ENCODE measurements at regions not wholly inside any gene's neighbourhood (a gene's known extent, or its start where the extent isn't known, plus 50 kb on each side); places are given as distances from the start of the nearest gene placed in this dataset.

DNA sequence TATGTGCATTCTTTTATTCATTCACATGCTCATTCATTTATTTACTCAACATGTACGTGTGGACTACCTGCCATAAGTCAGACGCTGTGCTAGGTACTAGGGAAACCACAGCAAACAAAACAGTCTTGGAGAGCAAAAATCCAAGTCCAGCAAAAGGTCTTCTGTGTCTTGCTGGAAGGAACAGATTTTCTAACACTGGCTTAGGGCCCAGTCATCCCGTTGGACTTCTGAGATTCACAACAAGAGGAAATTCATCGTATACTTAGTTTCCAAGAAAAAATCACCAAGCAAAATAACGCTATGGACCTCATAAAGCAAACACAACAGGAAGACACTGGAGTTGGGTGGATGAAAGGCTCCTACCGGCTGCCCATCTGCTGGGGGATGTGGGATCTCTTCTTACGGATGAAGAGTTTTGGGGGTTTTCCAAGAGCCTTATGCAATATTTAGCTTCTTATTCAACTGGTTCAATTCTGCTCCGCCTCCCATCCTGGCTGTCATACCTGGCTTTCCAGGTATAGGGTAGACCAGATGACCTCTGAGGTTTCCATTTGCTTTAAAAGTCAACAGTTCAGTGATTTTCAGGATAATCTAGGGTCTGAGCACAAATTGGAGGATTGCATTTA lies 262.7 kb downstream of the HAUS1 start:
- no peak for DNase-seq (ENCODE audit: low read depth)
- Histone ChIP-seq H4K20me1 (ENCODE audit: insufficient read depth, low read length) (no peaks in the 10 kb centered on the region), H2AFZ (ENCODE audit: low read depth, low read length) (no peak overlapping the region), H3K4me3 (ENCODE audit: insufficient read depth, low read depth, low read length) (no peak overlapping the region), H3K36me3 (ENCODE audit: insufficient read depth, low read length) (no peaks in the 10 kb centered on the region), H3K4me2 (ENCODE audit: low read length) (no peak overlapping the region), H3K27ac (ENCODE audit: low read depth, low read length) (no peak overlapping the region), H3K9ac (ENCODE audit: low read length) (no peak overlapping the region), H3K79me2 (ENCODE audit: insufficient read depth, low read length) (no peaks in the 10 kb centered on the region), H3K4me1 (ENCODE audit: insufficient read depth, low read length) (no peaks in the 10 kb centered on the region), H3K27me3 (ENCODE audit: insufficient read depth, low read length) (no peaks in the 10 kb centered on the region), H3K9me3 (ENCODE audit: insufficient read depth, low read depth, low read length) (no peaks in the 10 kb centered on the region)
- Mint-ChIP-seq H3K9me3 (ENCODE audit: unreplicated experiment) (peaks cover 5% of the 10 kb centered on the region), H3K4me1 (ENCODE audit: low read depth, unreplicated experiment) (no peaks in the 10 kb centered on the region), H3K4me3 (ENCODE audit: unreplicated experiment) (no peak overlapping the region), H3K36me3 (ENCODE audit: low read depth, unreplicated experiment) (peaks cover 3% of the 10 kb centered on the region), H3K27me3 (ENCODE audit: low read depth, unreplicated experiment) (peaks cover 50% of the 10 kb centered on the region), H3K27ac (ENCODE audit: unreplicated experiment) (no peak overlapping the region)
- no peak for FAIRE-seq
- TF ChIP-seq, protein P1, sequence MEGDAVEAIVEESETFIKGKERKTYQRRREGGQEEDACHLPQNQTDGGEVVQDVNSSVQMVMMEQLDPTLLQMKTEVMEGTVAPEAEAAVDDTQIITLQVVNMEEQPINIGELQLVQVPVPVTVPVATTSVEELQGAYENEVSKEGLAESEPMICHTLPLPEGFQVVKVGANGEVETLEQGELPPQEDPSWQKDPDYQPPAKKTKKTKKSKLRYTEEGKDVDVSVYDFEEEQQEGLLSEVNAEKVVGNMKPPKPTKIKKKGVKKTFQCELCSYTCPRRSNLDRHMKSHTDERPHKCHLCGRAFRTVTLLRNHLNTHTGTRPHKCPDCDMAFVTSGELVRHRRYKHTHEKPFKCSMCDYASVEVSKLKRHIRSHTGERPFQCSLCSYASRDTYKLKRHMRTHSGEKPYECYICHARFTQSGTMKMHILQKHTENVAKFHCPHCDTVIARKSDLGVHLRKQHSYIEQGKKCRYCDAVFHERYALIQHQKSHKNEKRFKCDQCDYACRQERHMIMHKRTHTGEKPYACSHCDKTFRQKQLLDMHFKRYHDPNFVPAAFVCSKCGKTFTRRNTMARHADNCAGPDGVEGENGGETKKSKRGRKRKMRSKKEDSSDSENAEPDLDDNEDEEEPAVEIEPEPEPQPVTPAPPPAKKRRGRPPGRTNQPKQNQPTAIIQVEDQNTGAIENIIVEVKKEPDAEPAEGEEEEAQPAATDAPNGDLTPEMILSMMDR (IDR thresholded peaks at IDR 0.05; ENCODE audit: insufficient read depth, low read depth, low read length) = no peak
- TF ChIP-seq EZH2 (IDR thresholded peaks at IDR 0.05; ENCODE audit: insufficient read depth, low read length) = no peak

DNA sequence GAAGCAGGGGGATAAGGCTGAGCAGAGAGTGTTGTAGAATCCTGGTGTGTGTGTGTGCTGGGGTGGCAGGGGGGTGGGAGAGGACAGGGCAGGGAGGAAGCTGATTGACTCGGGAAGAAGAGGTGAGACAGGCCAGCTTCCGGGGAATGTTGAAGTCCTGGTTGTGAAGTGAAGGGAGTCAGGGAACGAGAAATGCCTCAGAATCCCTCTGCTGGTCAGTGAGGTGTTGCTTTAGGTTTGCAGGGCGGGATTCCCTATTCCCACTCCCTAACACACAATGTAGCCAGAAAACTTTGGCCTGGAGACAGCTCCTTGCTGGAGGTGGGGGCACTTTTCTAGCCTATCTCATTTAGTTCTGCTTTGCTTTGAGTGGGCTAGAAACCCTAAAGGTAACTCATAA lies 265.1 kb downstream of the HAUS1 start:
- Histone ChIP-seq H4K20me1 (ENCODE audit: insufficient read depth, low read length) (no peaks in the 10 kb centered on the region), H3K9ac (ENCODE audit: low read length) (no peak overlapping the region), H3K9me3 (ENCODE audit: insufficient read depth, low read depth, low read length) (no peaks in the 10 kb centered on the region), H2AFZ (ENCODE audit: low read depth, low read length) (no peak overlapping the region), H3K36me3 (ENCODE audit: insufficient read depth, low read length) (no peaks in the 10 kb centered on the region), H3K4me2 (ENCODE audit: low read length) (no peak overlapping the region), H3K27me3 (ENCODE audit: insufficient read depth, low read length) (no peaks in the 10 kb centered on the region), H3K79me2 (ENCODE audit: insufficient read depth, low read length) (no peaks in the 10 kb centered on the region), H3K27ac (ENCODE audit: low read depth, low read length) (no peak overlapping the region), H3K4me3 (ENCODE audit: insufficient read depth, low read depth, low read length) (no peak overlapping the region), H3K4me1 (ENCODE audit: insufficient read depth, low read length) (no peaks in the 10 kb centered on the region)
- TF ChIP-seq, protein P1 (IDR thresholded peaks at IDR 0.05; ENCODE audit: insufficient read depth, low read depth, low read length) = no peak
- no peak for TF ChIP-seq EZH2 (IDR thresholded peaks at IDR 0.05; ENCODE audit: insufficient read depth, low read length)
- no peak overlapping the region for H3K27ac Mint-ChIP-seq (ENCODE audit: unreplicated experiment)
- H3K36me3 Mint-ChIP-seq (ENCODE audit: low read depth, unreplicated experiment) = peaks cover 1% of the 10 kb centered on the region
- H3K4me1 Mint-ChIP-seq (ENCODE audit: low read depth, unreplicated experiment) = no peaks in the 10 kb centered on the region
- H3K9me3 Mint-ChIP-seq (ENCODE audit: unreplicated experiment) = peaks cover 5% of the 10 kb centered on the region
- peaks cover 60% of the 10 kb centered on the region for H3K27me3 Mint-ChIP-seq (ENCODE audit: low read depth, unreplicated experiment)
- no peak for FAIRE-seq
- no peak overlapping the region for H3K4me3 Mint-ChIP-seq (ENCODE audit: unreplicated experiment)
- no peak for DNase-seq (ENCODE audit: low read depth)

DNA sequence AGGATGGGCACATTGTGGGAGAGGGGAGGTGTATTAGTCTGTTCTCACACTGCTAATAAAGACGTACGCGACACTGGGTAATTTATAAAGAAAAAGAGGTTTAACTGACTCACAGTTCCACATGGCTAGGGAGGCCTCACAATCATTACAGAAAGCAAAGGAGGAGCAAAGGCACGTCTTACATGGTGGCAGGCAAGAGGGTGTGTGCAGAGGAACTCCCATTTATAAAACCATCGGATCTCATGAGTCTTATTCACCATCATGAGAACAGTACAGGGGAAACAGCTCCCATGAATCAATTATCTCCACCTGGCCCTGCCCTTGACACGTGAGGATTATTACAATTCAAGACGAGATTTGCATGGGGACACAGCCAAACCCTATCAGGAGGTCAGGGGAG lies 266.7 kb downstream of the HAUS1 start:
- peaks cover 57% of the 10 kb centered on the region for H3K27me3 Mint-ChIP-seq (ENCODE audit: low read depth, unreplicated experiment)

More for the DNA sequence above, 266.7 kb downstream of the HAUS1 start:
- no peak overlapping the region for H3K4me3 Mint-ChIP-seq (ENCODE audit: unreplicated experiment)
- no peak for TF ChIP-seq EZH2 (IDR thresholded peaks at IDR 0.05; ENCODE audit: insufficient read depth, low read length)
- H3K27ac Mint-ChIP-seq (ENCODE audit: unreplicated experiment) = no peak overlapping the region
- peaks cover 1% of the 10 kb centered on the region for H3K36me3 Mint-ChIP-seq (ENCODE audit: low read depth, unreplicated experiment)
- H3K9me3 Mint-ChIP-seq (ENCODE audit: unreplicated experiment) = peaks cover 5% of the 10 kb centered on the region
- no peaks in the 10 kb centered on the region for H3K9me3 ChIP-seq (ENCODE audit: insufficient read depth, low read depth, low read length)
- no peaks in the 10 kb centered on the region for H3K27me3 ChIP-seq (ENCODE audit: insufficient read depth, low read length)
- H3K4me1 Mint-ChIP-seq (ENCODE audit: low read depth, unreplicated experiment) = no peaks in the 10 kb centered on the region
- no peaks in the 10 kb centered on the region for H3K36me3 ChIP-seq (ENCODE audit: insufficient read depth, low read length)
- H3K79me2 ChIP-seq (ENCODE audit: insufficient read depth, low read length) = no peaks in the 10 kb centered on the region
- H3K4me3 ChIP-seq (ENCODE audit: insufficient read depth, low read depth, low read length) = no peak overlapping the region
- H2AFZ ChIP-seq (ENCODE audit: low read depth, low read length) = no peak overlapping the region
- no peak overlapping the region for H3K27ac ChIP-seq (ENCODE audit: low read depth, low read length)
- H3K4me1 ChIP-seq (ENCODE audit: insufficient read depth, low read length) = no peaks in the 10 kb centered on the region
- no peak for FAIRE-seq
- no peaks in the 10 kb centered on the region for H4K20me1 ChIP-seq (ENCODE audit: insufficient read depth, low read length)
- H3K9ac ChIP-seq (ENCODE audit: low read length) = no peak overlapping the region
- no peak overlapping the region for H3K4me2 ChIP-seq (ENCODE audit: low read length)
- DNase-seq (ENCODE audit: low read depth) = no peak

Data from astrocyte (in vitro differentiated cells and primary cell).